ENCODE measurements at regions not wholly inside any gene's neighbourhood (a gene's known extent, or its start where the extent isn't known, plus 50 kb on each side); places are given as distances from the start of the nearest gene placed in this dataset.
A peak's percentile ranks its signal among the peaks of the same experiment; 100 is the strongest.

GRCh38 chr7:106170651-106171050 lies 58.5 kb upstream of the SYPL1 start:
- no peak for TF ChIP-seq CTCF (IDR thresholded peaks at IDR 0.05)

GRCh38 chr7:106169821-106170610 lies 57.9 kb upstream of the SYPL1 start:
- no peak for TF ChIP-seq CTCF (IDR thresholded peaks at IDR 0.05)
- Histone ChIP-seq H3K4me3 (no peak overlapping the region), H3K9me3 (no peaks in the 10 kb centered on the region), H3K27ac (no peak overlapping the region), H3K4me1 (peaks cover 7% of the 10 kb centered on the region), H3K36me3 (no peaks in the 10 kb centered on the region), H3K27me3 (ENCODE audit: low read depth) (no peaks in the 10 kb centered on the region)
- ATAC-seq = no peak
- intact Hi-C loops (cut with DNase I) = no loop called here
- DNase-seq = no peak

More at GRCh38 chr7:106170651-106171050, 58.5 kb upstream of the SYPL1 start:
- peaks cover 7% of the 10 kb centered on the region for H3K4me1 ChIP-seq
- no peak overlapping the region for H3K4me3 ChIP-seq
- no peaks in the 10 kb centered on the region for H3K9me3 ChIP-seq
- H3K27me3 ChIP-seq (ENCODE audit: low read depth) = no peaks in the 10 kb centered on the region
- DNase-seq (no peak), ATAC-seq (no peak)
- no peak overlapping the region for H3K27ac ChIP-seq
- H3K36me3 ChIP-seq = no peaks in the 10 kb centered on the region
- intact Hi-C loops (cut with DNase I) = no loop called here

- H3K4me3 ChIP-seq = no peak overlapping the region
- intact Hi-C loops (cut with DNase I) = no loop called here
- peaks cover 7% of the 10 kb centered on the region for H3K4me1 ChIP-seq
- peak overlapping the region; percentile 26 for H3K27ac ChIP-seq
- H3K36me3 ChIP-seq = no peaks in the 10 kb centered on the region
- ATAC-seq (peak; percentile 40 to 67), DNase-seq (no peak)
- H3K27me3 ChIP-seq (ENCODE audit: low read depth) = no peaks in the 10 kb centered on the region
- no peak for TF ChIP-seq CTCF (IDR thresholded peaks at IDR 0.05)
- peaks cover 11% of the 10 kb centered on the region for H3K9me3 ChIP-seq
Observed at GRCh38 chr7:106167439-106168136, 55.5 kb upstream of the SYPL1 start.

GRCh38 chr7:106166651-106167342 lies 54.7 kb upstream of the SYPL1 start:
- Histone ChIP-seq H3K9me3 (peaks cover 11% of the 10 kb centered on the region), H3K4me3 (no peak overlapping the region), H3K36me3 (no peaks in the 10 kb centered on the region), H3K4me1 (peaks cover 7% of the 10 kb centered on the region), H3K27ac (peak overlapping the region; percentile 26), H3K27me3 (ENCODE audit: low read depth) (no peaks in the 10 kb centered on the region)
- intact Hi-C loops (cut with DNase I) = no loop called here
- peak; percentile 80 for TF ChIP-seq CTCF (IDR thresholded peaks at IDR 0.05)
- ATAC-seq (peak; percentile 85 to 88), DNase-seq (no peak)

GRCh38 chr7:106165337-106165736 lies 53.2 kb upstream of the SYPL1 start:
- Histone ChIP-seq H3K27ac (no peak overlapping the region), H3K36me3 (no peaks in the 10 kb centered on the region), H3K4me1 (peaks cover 7% of the 10 kb centered on the region), H3K27me3 (ENCODE audit: low read depth) (no peaks in the 10 kb centered on the region), H3K4me3 (no peak overlapping the region), H3K9me3 (peaks cover 11% of the 10 kb centered on the region)
- DNase-seq (no peak), ATAC-seq (no peak)
- no peak for TF ChIP-seq CTCF (IDR thresholded peaks at IDR 0.05)
- intact Hi-C loops (cut with DNase I) = no loop called here

Measured in lower lobe of right lung (tissue), 2 donors.